NCI-H2227 (cell line): ENCODE measurements at regions not wholly inside any gene's neighbourhood (a gene's known extent, or its start where the extent isn't known, plus 50 kb on each side); places are given as distances from the start of the nearest gene placed in this dataset.
"Not testable (repeated sequence)": the region's sequence is repeated elsewhere in the genome, so short reads cannot be mapped to it uniquely, and the experiment has no call there.

Source experiments
- DNase-seq: peaks from one replicate; lab custom pipeline; 2025; ENCODE audit not compliant: unreplicated experiment; lab: John Stamatoyannopoulos, UW

- DNase-seq, result not testable (repeated sequence)
Observed at GRCh38 chr11:109965926-109966325, 127.3 kb upstream of the ZC3H12C start.

DNA sequence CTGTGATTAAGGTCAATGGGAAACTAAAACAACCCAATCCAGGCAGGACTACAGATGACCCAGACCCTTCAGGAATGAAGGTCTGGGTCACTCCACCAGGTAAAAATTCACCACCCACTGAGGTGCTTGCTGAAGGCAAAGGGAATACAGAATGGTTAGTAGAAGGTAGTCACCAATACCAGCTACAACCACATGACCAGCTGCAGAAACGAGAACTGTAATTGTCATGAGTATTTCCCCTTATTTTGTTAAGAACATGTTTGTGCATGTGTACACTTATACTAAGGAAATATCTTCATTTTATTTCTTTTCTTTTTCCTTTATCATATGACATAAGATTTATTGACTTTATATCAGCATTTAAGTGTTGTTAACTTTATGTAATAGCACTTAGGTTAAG is 126.1 kb upstream of the ZC3H12C start:
- DNase-seq, result not testable (repeated sequence)

GRCh38 chr11:109968299-109968698 is 124.9 kb upstream of the ZC3H12C start:
- no peak for DNase-seq

- no peak for DNase-seq
Observed at GRCh38 chr11:109968781-109969180, 124.4 kb upstream of the ZC3H12C start.

GRCh38 chr11:109970516-109971183 is 122.5 kb upstream of the ZC3H12C start:
- no peak for DNase-seq

- DNase-seq, result no peak
Observed at GRCh38 chr11:109971184-109971523, 122.0 kb upstream of the ZC3H12C start.

DNA sequence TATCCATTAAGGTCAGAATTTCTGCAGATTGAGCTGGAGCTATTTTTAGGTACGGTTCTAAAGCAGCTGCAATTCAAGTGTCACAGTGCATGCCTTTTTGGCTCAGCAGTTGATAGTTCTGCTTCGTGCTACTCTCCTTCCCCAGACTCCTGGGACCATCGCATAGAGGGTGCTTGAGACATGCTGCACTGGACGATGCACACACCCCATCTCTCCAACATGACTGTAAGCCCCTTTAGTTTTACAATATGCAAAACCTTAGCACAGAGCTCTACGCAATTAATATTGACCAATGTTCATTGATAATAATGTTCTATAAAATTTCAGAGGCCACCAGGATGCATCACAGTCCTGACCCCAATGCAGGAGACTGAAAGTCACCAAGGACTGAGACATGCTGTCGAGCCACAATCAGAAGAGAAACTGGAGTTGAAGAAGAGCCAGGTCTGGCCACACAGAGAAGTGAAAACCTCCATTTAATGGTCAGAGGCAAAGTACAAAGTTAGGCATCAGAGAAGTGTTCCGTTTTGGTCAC is 120.9 kb upstream of the ZC3H12C start:
- DNase-seq, result no peak

- no peak for DNase-seq
Observed at GRCh38 chr11:109972939-109973338, 120.3 kb upstream of the ZC3H12C start.

- no peak for DNase-seq
Observed at GRCh38 chr11:109973486-109973885, 119.7 kb upstream of the ZC3H12C start.

DNA sequence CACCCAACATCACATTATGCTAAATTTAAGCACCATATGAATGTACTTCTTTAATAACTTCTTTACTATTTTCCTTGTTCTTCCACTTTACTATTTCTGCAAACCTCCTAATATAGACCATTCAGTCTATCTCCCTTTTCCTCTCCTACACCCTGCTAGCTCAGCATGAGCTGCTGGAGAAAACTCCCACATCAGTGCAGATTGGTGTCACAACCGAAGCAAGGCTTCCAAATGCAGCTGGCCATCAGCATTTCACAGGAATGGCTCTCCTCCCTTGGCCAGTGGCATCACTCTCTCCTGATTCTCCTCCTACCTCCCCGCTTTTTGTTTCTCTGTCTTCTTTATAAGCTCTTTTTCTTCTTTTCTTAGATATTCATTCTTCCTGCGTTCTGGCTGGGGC is 118.7 kb upstream of the ZC3H12C start:
- DNase-seq, result no peak

- DNase-seq, result no peak
Observed at GRCh38 chr11:109978895-109979294, 114.3 kb upstream of the ZC3H12C start.

DNA sequence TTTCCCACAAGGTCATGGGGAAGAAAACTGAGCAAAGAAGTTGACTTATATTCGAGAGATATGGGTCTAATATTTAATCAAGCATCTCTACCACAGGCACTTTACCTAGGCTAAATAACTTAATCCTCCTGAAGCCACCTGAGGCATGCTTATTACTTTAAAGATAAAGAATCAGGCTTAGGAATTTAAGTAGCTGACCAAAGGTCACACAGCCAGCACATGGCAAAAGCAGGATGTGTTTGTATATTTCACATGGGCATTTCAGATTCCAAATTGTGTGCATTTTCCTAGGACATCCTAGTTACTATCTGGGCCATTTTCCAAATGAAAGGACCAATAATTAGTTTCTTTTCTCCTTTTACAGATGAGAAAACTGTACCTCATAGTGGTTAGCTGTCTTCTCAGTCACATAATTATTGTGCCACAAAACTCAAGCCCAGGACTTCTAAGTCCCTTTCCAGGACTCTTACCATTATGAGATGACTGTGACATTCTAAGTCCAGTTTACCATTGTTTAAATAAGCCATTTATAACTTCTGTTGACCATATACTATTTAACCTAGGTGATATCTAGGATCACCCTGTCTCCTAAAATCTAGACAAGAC is 112.1 kb upstream of the ZC3H12C start:
- DNase-seq, result no peak

GRCh38 chr11:109983358-109983757 is 109.8 kb upstream of the ZC3H12C start:
- DNase-seq, result no peak

- no peak for DNase-seq
Observed at GRCh38 chr11:109984634-109985289, 108.4 kb upstream of the ZC3H12C start.

GRCh38 chr11:109986488-109986887 is 106.7 kb upstream of the ZC3H12C start:
- no peak for DNase-seq

DNA sequence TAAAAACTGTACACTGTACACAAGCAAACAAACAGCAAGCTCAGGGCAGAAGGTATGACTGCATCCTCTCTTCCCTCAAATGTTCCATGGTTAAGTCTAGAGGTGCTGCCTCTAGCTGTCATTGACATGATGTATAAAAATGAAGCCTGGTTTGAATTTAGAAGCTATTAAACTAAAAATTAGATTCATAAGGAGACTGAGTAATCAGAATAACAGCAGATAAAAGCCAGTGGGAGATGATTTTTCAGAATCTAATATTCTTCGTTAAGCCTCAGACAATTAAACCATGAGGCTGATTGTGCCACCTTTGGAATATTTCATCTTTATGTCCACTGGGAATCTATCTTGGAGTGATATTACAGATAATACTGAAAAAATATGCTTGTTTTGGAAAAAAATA is 101.4 kb upstream of the ZC3H12C start:
- DNase-seq, result no peak

- no peak for DNase-seq
Observed at GRCh38 chr11:109993786-109994185, 99.4 kb upstream of the ZC3H12C start.

GRCh38 chr11:109994907-109995306 is 98.3 kb upstream of the ZC3H12C start:
- no peak for DNase-seq

GRCh38 chr11:109996060-109996459 is 97.1 kb upstream of the ZC3H12C start:
- DNase-seq, result no peak

DNA sequence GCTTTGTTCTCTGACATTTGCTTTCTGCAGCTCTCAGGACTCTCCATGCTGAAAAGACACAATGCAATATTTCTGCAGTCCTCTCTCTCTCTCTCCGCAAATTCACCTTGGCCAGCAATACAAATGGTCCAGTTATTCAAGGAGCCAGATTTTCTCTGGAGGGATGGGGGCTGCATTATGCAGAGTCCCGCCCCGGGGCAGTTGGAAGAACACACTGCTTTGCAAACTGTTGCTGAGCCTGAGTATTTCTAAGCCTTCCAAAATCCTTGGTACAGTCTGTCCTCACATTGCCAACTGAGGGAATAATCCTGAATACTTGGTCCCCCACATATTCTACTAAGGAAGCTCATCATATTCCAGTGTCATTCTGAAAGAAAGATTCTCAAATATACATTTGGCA is 94.3 kb upstream of the ZC3H12C start:
- no peak for DNase-seq

GRCh38 chr11:110000031-110000502 is 93.1 kb upstream of the ZC3H12C start:
- DNase-seq, result no peak

DNA sequence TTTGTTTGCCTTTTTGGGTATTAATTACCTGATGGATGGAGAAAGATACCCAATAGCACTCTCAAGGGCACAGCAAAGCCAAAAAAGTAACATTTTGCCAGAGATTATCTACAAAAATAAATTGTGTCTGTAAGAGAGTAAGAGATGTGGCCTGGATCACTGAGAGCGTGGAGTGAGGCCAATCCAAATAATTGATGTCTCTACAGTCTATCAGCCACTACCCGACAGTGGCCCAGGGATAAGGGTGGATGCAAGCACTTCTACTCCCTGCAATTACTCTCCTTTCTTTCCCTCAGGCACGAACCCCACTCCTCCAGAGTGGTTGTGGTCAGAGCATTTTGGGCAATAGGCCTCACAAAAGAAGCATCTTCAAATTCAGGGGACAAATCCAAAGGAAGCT is 92.3 kb upstream of the ZC3H12C start:
- DNase-seq, result no peak
